ENCODE measurements at regions not wholly inside any gene's neighbourhood (a gene's known extent, or its start where the extent isn't known, plus 50 kb on each side); places are given as distances from the start of the nearest gene placed in this dataset.

GRCh38 chr10:83176901-83177300 lies 962.4 kb upstream of the GHITM start:
- Histone ChIP-seq H3K27ac (ENCODE audit: low read length) (no peak overlapping the region), H3K4me1 (ENCODE audit: low read length) (no peaks in the 10 kb centered on the region), H3F3A (ENCODE audit: insufficient read depth, low read length) (no peaks in the 10 kb centered on the region), H3K9me2 (replicated peaks; ENCODE audit: insufficient read depth, low read length) (no peaks in the 10 kb centered on the region), H2AFZ (ENCODE audit: low read length) (no peak overlapping the region), H4K20me1 (ENCODE audit: insufficient read depth, low read length) (no peaks in the 10 kb centered on the region), H3K9ac (ENCODE audit: low read length) (no peak overlapping the region), H3K27me3 (replicated peaks; ENCODE audit: insufficient read depth, low read length) (no peaks in the 10 kb centered on the region), H3K4me2 (ENCODE audit: low read depth, low read length) (no peak overlapping the region), H3K79me2 (ENCODE audit: low read length) (no peaks in the 10 kb centered on the region), H3K36me3 (replicated peaks; ENCODE audit: insufficient read depth, low read length) (no peaks in the 10 kb centered on the region), H3K9me3 (replicated peaks; ENCODE audit: insufficient read depth, low read length) (no peaks in the 10 kb centered on the region), H3K4me3 (ENCODE audit: low read length) (no peak overlapping the region)
- TF ChIP-seq EZH2 (optimal IDR thresholded peaks at IDR 0.05; ENCODE audit: low read depth, low read length) (no peak), EZH2phosphoT487 (IDR thresholded peaks at IDR 0.05; ENCODE audit: low read length) (no peak), CTCF (IDR thresholded peaks at IDR 0.05; ENCODE audit: low read length) (no peak)
- no peak for DNase-seq

GRCh38 chr10:83178526-83178925 lies 960.8 kb upstream of the GHITM start:
- H3K9me3 ChIP-seq (replicated peaks; ENCODE audit: insufficient read depth, low read length) = no peaks in the 10 kb centered on the region
- TF ChIP-seq EZH2phosphoT487 (IDR thresholded peaks at IDR 0.05; ENCODE audit: low read length) (no peak), EZH2 (optimal IDR thresholded peaks at IDR 0.05; ENCODE audit: low read depth, low read length) (no peak), CTCF (IDR thresholded peaks at IDR 0.05; ENCODE audit: low read length) (no peak)
- H3K4me1 ChIP-seq (ENCODE audit: low read length) = no peaks in the 10 kb centered on the region
- no peak overlapping the region for H3K27ac ChIP-seq (ENCODE audit: low read length)
- no peak overlapping the region for H3K4me3 ChIP-seq (ENCODE audit: low read length)
- no peaks in the 10 kb centered on the region for H4K20me1 ChIP-seq (ENCODE audit: insufficient read depth, low read length)
- no peak for DNase-seq
- no peak overlapping the region for H2AFZ ChIP-seq (ENCODE audit: low read length)
- no peak overlapping the region for H3K4me2 ChIP-seq (ENCODE audit: low read depth, low read length)
- H3K9ac ChIP-seq (ENCODE audit: low read length) = no peak overlapping the region
- H3K27me3 ChIP-seq (replicated peaks; ENCODE audit: insufficient read depth, low read length) = no peaks in the 10 kb centered on the region
- no peaks in the 10 kb centered on the region for H3F3A ChIP-seq (ENCODE audit: insufficient read depth, low read length)
- H3K9me2 ChIP-seq (replicated peaks; ENCODE audit: insufficient read depth, low read length) = no peaks in the 10 kb centered on the region
- no peaks in the 10 kb centered on the region for H3K36me3 ChIP-seq (replicated peaks; ENCODE audit: insufficient read depth, low read length)
- no peaks in the 10 kb centered on the region for H3K79me2 ChIP-seq (ENCODE audit: low read length)

GRCh38 chr10:83179371-83179770 lies 959.9 kb upstream of the GHITM start:
- Histone ChIP-seq H3K27me3 (replicated peaks; ENCODE audit: insufficient read depth, low read length) (no peaks in the 10 kb centered on the region), H3K4me2 (ENCODE audit: low read depth, low read length) (no peak overlapping the region), H3K36me3 (replicated peaks; ENCODE audit: insufficient read depth, low read length) (no peaks in the 10 kb centered on the region), H3K4me3 (ENCODE audit: low read length) (no peak overlapping the region), H3K9ac (ENCODE audit: low read length) (no peak overlapping the region), H2AFZ (ENCODE audit: low read length) (no peak overlapping the region), H4K20me1 (ENCODE audit: insufficient read depth, low read length) (no peaks in the 10 kb centered on the region), H3K27ac (ENCODE audit: low read length) (no peak overlapping the region), H3K79me2 (ENCODE audit: low read length) (no peaks in the 10 kb centered on the region), H3F3A (ENCODE audit: insufficient read depth, low read length) (no peaks in the 10 kb centered on the region), H3K9me3 (replicated peaks; ENCODE audit: insufficient read depth, low read length) (no peaks in the 10 kb centered on the region), H3K9me2 (replicated peaks; ENCODE audit: insufficient read depth, low read length) (no peaks in the 10 kb centered on the region), H3K4me1 (ENCODE audit: low read length) (no peaks in the 10 kb centered on the region)
- DNase-seq = no peak
- no peak for TF ChIP-seq CTCF (IDR thresholded peaks at IDR 0.05; ENCODE audit: low read length)
- TF ChIP-seq EZH2 (optimal IDR thresholded peaks at IDR 0.05; ENCODE audit: low read depth, low read length) = no peak
- TF ChIP-seq EZH2phosphoT487 (IDR thresholded peaks at IDR 0.05; ENCODE audit: low read length) = no peak

Data from MM.1S (cell line).